ENCODE measurements at regions not wholly inside any gene's neighbourhood (a gene's known extent, or its start where the extent isn't known, plus 50 kb on each side); places are given as distances from the start of the nearest gene placed in this dataset.

DNA sequence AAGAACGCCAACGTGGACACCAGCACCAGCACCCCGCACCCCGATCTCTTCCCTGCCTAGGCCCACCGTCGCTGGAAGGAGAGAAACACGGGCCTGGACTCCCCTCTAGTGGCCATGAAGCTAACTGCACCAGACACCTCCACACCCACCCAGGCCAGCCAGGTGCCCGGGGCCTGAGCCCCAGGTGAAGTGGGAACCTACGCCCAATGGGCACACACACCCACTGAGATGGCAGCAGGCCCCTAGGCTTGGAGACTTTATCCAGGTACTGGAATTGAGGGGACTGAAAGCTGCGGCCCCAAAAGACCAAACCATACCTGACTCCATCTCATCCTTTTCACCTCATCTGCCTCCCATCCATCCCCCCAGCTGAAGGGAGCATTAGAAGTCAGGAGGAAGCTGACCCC is 81.0 kb downstream of the BUD13 start:
- DNase-seq, result peak in 2 of 3 donors; percentile 15 to 19
- peaks cover 3 to 9% (median 6%) of the 10 kb centered on the region in 3 donors for H3K27me3 Mint-ChIP-seq (ENCODE audit: low read depth in 3 of 3)
- H3K27ac Mint-ChIP-seq, result no peak overlapping the region
- Histone ChIP-seq H3K27me3 (ENCODE audit: control insufficient read depth in 2 of 2, insufficient read depth in 2 of 2, low read length in 2 of 2) (no peaks in the 10 kb centered on the region), H3K9me3 (replicated peaks in 1 of 2; ENCODE audit: control insufficient read depth in 1 of 2, insufficient read depth in 1 of 2, low read length in 2 of 2) (no peaks in the 10 kb centered on the region), H3K4me3 (replicated peaks in 1 of 3; ENCODE audit: low read depth in 2 of 3, low read length in 3 of 3) (no peak overlapping the region), H3K79me2 (ENCODE audit: insufficient read depth, low read length) (no peaks in the 10 kb centered on the region), H3K4me1 (ENCODE audit: control insufficient read depth in 1 of 2, insufficient read depth in 2 of 2, low read length in 2 of 2) (no peaks in the 10 kb centered on the region), H3K4me2 (replicated peaks; ENCODE audit: extremely low read depth, low read length, poor library complexity, severe bottlenecking) (no peak overlapping the region), H3K9ac (ENCODE audit: insufficient read depth, low read length, poor library complexity, severe bottlenecking) (no peak overlapping the region), H2AFZ (ENCODE audit: insufficient read depth, low read depth, low read length, poor library complexity, severe bottlenecking) (no peak overlapping the region), H4K20me1 (ENCODE audit: insufficient read depth, low read length) (no peaks in the 10 kb centered on the region), H3K36me3 (replicated peaks in 1 of 2; ENCODE audit: control insufficient read depth in 1 of 2, insufficient read depth in 2 of 2, low read length in 2 of 2) (no peaks in the 10 kb centered on the region), H3K27ac (ENCODE audit: low read depth in 1 of 2, low read length in 2 of 2) (no peak overlapping the region)
- H3K4me1 Mint-ChIP-seq, result peaks cover 2% of the 10 kb centered on the region
- H3K4me3 Mint-ChIP-seq, result no peak overlapping the region
- 7% methylated on average over 8 of the region's 10 CpGs for WGBS (ENCODE audit: insufficient coverage)
- H3K9me3 Mint-ChIP-seq, result no peaks in the 10 kb centered on the region
- TF ChIP-seq, protein P1, sequence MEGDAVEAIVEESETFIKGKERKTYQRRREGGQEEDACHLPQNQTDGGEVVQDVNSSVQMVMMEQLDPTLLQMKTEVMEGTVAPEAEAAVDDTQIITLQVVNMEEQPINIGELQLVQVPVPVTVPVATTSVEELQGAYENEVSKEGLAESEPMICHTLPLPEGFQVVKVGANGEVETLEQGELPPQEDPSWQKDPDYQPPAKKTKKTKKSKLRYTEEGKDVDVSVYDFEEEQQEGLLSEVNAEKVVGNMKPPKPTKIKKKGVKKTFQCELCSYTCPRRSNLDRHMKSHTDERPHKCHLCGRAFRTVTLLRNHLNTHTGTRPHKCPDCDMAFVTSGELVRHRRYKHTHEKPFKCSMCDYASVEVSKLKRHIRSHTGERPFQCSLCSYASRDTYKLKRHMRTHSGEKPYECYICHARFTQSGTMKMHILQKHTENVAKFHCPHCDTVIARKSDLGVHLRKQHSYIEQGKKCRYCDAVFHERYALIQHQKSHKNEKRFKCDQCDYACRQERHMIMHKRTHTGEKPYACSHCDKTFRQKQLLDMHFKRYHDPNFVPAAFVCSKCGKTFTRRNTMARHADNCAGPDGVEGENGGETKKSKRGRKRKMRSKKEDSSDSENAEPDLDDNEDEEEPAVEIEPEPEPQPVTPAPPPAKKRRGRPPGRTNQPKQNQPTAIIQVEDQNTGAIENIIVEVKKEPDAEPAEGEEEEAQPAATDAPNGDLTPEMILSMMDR (IDR thresholded peaks at IDR 0.05), result peak; percentile 77
- H3K36me3 Mint-ChIP-seq, result no peaks in the 10 kb centered on the region
- intact Hi-C loops (cut with micrococcal nuclease), result no loop called here

DNA sequence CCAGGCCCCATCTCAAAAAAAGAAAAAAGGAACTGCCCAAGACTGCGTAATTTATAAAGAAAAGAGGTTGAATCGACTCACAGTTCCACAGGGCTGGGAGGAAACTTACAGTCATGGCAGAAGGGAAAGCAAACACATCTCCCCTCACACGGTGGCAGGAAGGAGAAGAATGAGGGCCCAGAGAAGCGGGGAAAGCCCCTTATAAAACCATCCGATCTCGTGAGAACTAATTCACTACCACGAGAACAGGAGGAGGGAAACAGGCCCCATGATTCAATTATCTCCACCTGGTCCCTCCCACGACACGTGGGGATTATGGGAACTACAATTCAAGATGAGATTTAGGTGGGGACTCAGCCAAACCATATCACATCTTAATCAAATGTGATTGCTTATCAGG is 82.2 kb downstream of the BUD13 start:
- no peaks in the 10 kb centered on the region for H3K36me3 Mint-ChIP-seq
- no peak for DNase-seq
- H3K27me3 ChIP-seq (ENCODE audit: control insufficient read depth in 2 of 2, insufficient read depth in 2 of 2, low read length in 2 of 2), result no peaks in the 10 kb centered on the region
- 17% methylated on average over 1 of the region's 9 CpGs for WGBS (ENCODE audit: insufficient coverage)
- no peak overlapping the region for H3K27ac Mint-ChIP-seq
- no peaks in the 10 kb centered on the region for H4K20me1 ChIP-seq (ENCODE audit: insufficient read depth, low read length)
- H3K9me3 ChIP-seq (replicated peaks in 1 of 2; ENCODE audit: control insufficient read depth in 1 of 2, insufficient read depth in 1 of 2, low read length in 2 of 2), result no peaks in the 10 kb centered on the region
- TF ChIP-seq, protein P1 (IDR thresholded peaks at IDR 0.05), result no peak
- H3K79me2 ChIP-seq (ENCODE audit: insufficient read depth, low read length), result no peaks in the 10 kb centered on the region
- no peaks in the 10 kb centered on the region for H3K4me1 ChIP-seq (ENCODE audit: control insufficient read depth in 1 of 2, insufficient read depth in 2 of 2, low read length in 2 of 2)
- peaks cover 0 to 2% (median 0%) of the 10 kb centered on the region in 7 donors for H3K9me3 Mint-ChIP-seq
- peaks cover 2% of the 10 kb centered on the region for H3K4me1 Mint-ChIP-seq
- H3K4me3 ChIP-seq (replicated peaks in 1 of 3; ENCODE audit: low read depth in 2 of 3, low read length in 3 of 3), result no peak overlapping the region
- intact Hi-C loops (cut with micrococcal nuclease), result no loop called here
- no peaks in the 10 kb centered on the region for H3K36me3 ChIP-seq (replicated peaks in 1 of 2; ENCODE audit: control insufficient read depth in 1 of 2, insufficient read depth in 2 of 2, low read length in 2 of 2)
- H2AFZ ChIP-seq (ENCODE audit: insufficient read depth, low read depth, low read length, poor library complexity, severe bottlenecking), result no peak overlapping the region
- H3K4me3 Mint-ChIP-seq, result no peak overlapping the region
- no peak overlapping the region for H3K27ac ChIP-seq (ENCODE audit: low read depth in 1 of 2, low read length in 2 of 2)
- no peak overlapping the region for H3K4me2 ChIP-seq (replicated peaks; ENCODE audit: extremely low read depth, low read length, poor library complexity, severe bottlenecking)
- no peak overlapping the region for H3K9ac ChIP-seq (ENCODE audit: insufficient read depth, low read length, poor library complexity, severe bottlenecking)
- H3K27me3 Mint-ChIP-seq (ENCODE audit: low read depth in 3 of 3), result peaks cover under 1 to 6% (median 3%) of the 10 kb centered on the region in 3 donors

Measured in CD14-positive monocyte (primary cell).